SW480 (cell line): ENCODE measurements at regions not wholly inside any gene's neighbourhood (a gene's known extent, or its start where the extent isn't known, plus 50 kb on each side); places are given as distances from the start of the nearest gene placed in this dataset.
A peak's percentile ranks its signal among the peaks of the same experiment; 100 is the strongest.
"Not testable (repeated sequence)": the region's sequence is repeated elsewhere in the genome, so short reads cannot be mapped to it uniquely, and the experiment has no call there.

Experiments used
- DNase-seq: peaks from one replicate; pipeline ENCODE4 v3.0.0-alpha.2; 2016; ENCODE audit warnings: low spot score

- DNase-seq = no peak
Observed at GRCh38 chr21:35163411-35163810, 114.3 kb upstream of the RUNX1 start.

DNA sequence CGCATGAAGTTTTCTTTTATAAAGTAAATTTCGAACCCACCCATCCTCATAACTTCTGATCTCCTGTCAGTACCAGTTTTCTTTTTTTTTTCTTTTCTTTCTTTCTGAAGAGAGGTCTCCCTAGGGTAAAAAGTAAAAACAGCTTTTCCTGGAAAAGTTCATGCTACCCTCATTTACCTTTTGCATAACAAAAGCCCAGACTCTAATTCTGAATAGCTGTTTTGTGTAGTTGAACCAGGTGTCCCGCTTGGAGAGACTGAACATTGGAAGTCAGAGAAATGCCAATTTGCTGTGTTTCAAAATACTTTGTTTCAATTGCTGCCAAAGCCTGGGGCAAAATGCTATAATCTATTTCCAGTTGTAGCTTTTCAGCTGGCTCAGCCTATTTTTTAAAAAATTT is 113.7 kb upstream of the RUNX1 start:
- DNase-seq = no peak

GRCh38 chr21:35159881-35160280 is 110.8 kb upstream of the RUNX1 start:
- DNase-seq = no peak

- not testable (repeated sequence) for DNase-seq
Observed at GRCh38 chr21:35157374-35157773, 108.3 kb upstream of the RUNX1 start.

GRCh38 chr21:35156293-35157278 is 107.5 kb upstream of the RUNX1 start:
- DNase-seq = no peak

GRCh38 chr21:35154788-35155187 is 105.7 kb upstream of the RUNX1 start:
- no peak for DNase-seq

DNA sequence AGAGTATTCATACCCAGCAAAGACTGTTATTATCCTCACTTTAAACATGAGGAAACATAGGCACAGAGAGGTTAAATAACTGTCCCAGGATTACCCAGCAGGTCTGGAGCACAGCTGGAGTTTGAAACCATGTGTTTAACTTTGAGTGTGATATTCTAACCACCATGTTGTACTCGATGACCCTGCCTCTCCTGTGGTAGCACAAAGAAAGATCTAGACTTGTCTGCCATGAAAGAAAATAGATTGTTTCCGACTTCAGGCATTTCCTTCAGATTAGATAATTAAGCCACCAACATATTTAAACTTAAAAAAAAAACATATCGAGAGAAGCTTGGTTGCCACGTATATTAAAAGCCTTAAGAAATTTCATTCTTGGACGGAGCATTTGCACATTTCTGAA is 104.6 kb upstream of the RUNX1 start:
- DNase-seq = no peak

- DNase-seq = peak; percentile 47
Observed at GRCh38 chr21:35150562-35151226, 101.6 kb upstream of the RUNX1 start.

- no peak for DNase-seq
Observed at GRCh38 chr21:35149698-35150097, 100.6 kb upstream of the RUNX1 start.

DNA sequence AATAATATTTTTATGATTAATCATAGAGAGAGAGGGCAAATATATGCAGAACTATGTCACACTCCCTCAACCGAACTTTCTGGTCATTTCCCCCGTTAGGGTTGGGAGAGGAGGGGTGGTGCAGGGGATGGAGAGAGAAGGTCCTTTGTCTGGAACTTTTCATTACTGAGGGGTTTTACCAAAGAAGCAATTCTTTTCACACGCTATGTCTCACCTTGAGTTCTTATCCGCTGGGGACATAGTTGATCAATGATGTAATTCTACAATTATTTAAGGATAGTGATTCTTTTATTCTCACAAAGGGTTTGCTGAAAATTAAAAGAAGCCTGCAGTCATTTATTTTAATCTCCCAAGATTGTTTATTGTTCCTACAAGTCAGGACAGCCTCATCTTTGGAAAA is 98.3 kb upstream of the RUNX1 start:
- DNase-seq = no peak

DNA sequence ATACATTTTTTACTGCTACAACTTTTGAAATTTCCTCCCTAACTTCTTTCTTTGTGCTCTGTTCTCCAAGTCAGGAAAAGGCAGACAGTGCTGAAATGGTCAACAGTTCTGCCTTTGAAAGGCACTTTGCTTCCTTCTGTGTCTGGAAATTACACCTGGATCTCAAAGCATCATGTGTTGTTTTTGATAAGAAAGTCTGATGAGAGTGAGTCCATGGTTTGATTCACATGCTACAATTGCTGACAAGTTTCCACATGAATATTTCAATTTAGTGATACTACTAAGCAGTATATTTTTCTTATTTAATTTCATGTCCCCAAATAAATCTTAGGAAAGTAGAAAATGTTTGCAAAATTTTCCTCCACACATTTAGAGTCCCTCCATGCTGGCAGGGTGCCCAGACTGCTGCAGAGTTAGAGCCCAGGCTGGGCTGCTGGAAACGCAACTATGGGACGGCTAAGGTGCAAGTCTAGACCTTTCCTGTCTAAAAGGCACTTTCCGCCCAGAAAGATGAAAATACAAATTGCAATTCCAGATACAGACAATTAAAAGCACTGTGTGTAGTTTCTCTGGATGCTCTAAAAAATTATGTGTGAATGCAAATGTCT is 96.6 kb upstream of the RUNX1 start:
- no peak for DNase-seq

- DNase-seq = no peak
Observed at GRCh38 chr21:35144978-35145377, 95.9 kb upstream of the RUNX1 start.

GRCh38 chr21:35142036-35142815 is 93.1 kb upstream of the RUNX1 start:
- no peak for DNase-seq

GRCh38 chr21:35139382-35139715 is 90.2 kb upstream of the RUNX1 start:
- peak; percentile 42 for DNase-seq

DNA sequence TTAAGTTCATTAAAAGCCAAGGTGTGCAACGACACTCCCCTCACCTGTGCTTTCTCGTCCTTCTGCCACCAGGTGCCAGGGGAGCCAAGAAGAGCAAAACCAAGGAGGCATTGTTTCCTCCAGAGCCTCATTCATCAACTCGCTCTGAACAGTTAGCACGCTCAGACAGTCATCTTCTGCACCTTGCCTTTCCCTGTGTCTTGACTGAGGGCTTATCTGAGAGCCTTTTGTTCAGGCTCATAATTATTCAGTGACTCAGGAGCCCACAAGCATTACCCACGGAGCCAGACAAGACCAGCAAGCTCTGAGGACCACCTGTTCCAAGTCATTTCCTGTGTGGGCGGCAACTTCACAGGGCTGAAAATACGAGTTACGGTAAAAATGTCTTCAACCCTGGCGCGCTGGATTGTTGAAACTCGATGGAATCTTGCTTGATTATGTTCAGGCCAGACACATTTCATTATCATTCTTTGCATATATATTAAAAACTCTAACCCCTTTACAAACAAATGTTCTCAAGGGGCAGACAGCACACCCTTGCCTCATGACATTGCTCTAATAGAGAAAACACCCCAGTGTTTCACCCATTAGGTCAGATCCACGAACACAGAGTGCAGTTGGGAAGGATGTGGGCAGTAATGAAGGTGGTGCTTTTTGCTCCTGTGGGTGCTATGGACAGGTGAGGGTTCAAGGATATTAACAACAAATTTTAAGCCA is 89.7 kb upstream of the RUNX1 start:
- DNase-seq = peak; percentile 100

DNA sequence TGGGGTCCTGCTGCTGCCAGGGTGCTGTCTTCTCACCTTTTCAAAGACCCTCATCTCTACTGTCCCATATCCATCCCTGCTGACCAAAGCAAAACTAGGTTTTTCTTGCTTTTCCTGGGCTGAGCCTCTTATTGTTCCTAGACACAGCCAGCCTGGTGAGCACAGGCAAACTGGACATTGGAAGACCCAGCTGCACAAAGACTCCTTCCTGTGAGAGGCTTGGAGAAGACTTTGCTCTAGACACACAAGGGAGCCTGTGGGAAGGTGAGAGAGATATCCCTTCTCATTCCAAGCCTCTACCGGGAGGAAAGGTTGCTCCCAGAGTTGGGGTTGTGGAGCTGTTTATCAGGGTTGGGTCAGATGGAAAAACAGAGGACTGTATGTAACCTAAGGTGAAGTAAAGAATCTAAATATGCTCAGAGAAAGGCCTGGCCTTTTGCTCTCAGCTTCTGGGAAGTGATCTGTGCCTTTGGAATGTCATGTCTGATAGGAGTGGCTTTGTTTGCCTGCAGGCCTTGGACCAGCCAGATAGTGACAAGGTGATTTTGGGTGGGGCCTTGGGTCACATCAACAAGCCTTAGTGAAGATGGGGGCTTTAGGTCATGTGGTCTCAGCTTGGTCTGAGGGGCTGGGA is 87.6 kb upstream of the RUNX1 start:
- peak; percentile 97 for DNase-seq

DNA sequence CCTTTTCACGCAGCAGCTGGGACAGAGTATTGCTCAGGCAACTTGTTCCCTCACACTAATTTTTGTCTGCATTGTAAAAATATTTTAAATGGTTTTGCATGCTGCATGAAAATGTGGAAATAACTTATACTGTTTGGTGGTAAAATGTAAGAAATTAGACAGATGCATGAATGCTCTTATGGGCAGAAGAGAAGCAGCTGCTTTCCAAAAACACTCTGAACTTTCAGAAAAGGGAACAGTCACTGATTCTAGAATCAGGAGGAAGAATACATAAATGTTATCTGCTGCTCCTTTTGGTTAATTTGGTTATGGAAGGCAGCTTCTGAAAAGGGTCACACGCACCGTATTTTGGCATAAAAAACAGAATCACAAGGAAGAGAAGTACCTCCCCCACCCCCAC is 87.0 kb upstream of the RUNX1 start:
- no peak for DNase-seq

DNA sequence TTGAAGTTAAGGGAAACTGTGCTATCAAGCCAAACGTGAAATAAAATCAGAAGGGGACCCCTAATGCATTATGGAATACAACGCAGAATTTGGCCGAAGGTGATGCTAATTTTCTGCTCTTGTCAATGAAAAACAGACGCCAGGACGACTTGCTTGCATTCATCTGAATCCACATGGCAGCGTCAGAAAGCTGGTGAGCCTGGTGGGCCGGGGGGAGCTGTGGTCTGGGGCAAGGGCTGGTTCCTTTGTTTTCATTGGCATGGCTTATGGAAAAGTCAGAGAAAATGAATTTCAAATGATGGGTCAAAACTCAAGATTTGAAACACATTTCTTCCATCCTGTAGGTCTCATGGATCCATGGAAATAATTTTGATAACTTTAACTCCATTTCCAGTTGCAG is 86.4 kb upstream of the RUNX1 start:
- DNase-seq = no peak

DNA sequence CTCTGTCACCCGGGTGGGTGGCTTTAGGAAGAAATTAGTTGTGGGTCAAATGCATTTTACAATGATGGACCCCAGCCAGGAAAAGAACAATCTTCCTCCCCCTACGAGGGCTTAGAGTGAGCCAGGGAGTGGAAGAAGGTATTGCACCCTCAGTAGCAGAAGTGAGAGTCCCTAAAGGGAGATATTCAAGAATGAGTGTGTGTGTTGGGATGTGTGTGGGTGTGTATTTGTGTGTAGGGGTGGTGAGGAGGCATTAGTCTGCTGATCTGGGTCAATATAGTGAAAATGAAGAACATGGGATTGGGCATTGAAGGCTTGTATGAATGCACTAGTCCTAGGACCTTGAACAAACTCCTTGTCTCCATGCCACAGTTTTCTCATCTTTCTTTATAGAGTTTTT is 85.2 kb upstream of the RUNX1 start:
- no peak for DNase-seq

DNA sequence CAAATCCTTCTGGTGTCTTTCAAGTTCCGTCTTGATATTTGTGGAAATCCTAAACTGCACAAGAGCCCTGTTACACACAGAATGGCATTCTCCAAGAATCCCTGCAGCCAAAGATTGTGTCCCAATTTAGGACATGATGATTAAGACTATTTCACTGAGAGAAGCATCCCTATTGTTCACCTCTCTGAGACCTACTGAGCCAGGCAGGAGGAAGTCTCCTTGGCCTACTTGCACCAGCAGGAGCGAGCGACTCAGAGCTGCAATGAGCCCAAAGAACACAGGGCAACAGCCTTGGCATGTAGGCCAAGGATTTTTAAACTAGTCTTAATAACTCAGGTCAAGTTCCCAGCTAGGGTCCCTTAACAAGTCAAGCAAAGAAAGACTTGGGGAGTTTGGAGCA is 79.4 kb upstream of the RUNX1 start:
- DNase-seq = no peak

DNA sequence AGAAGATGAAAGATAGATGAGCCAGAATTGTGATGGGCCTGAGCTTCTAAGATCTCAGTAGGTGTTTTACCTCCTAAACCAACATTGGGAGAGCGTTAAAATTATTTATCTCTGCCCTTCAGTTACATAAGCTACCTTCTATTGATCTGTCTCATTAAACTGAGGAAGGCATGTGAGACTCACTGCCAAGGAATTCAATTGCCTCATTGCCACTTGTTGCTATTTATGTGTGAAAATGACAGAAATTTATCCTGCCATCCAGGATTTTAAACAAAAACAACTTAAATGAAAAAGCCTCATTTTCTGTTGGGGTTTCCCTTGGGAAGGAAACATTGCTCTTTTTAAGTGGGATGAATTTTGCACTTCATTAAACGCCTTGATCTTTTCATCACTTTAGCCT is 78.7 kb upstream of the RUNX1 start:
- DNase-seq = no peak
